Kidney (tissue), 13 donors: ENCODE measurements at regions not wholly inside any gene's neighbourhood (a gene's known extent, or its start where the extent isn't known, plus 50 kb on each side); places are given as distances from the start of the nearest gene placed in this dataset.
"Not testable (repeated sequence)": the region's sequence is repeated elsewhere in the genome, so short reads cannot be mapped to it uniquely, and the experiment has no call there.

Source experiments
- DNase-seq, 5 donors: peaks; one replicate each; pipeline ENCODE4 v3.0.0-alpha.2; 2013 to 2020
- FAIRE-seq: peaks from 2 replicates; lab custom pipeline; 2012; peaks lifted over from hg19 to GRCh38; lab: Jason Lieb, UNC
- H3K27ac ChIP-seq, 2 donors: one replicate each; pipeline ENCODE4 v1.7.0; 2013; ENCODE audit warnings: low read depth in 2 of 2, low read length in 2 of 2, inconsistent platforms in 1 of 2
- H3K27me3 ChIP-seq: one replicate; pipeline ENCODE4 v1.7.1; 2013; ENCODE audit warnings: low read length, inconsistent platforms; ENCODE audit not compliant: control insufficient read depth, insufficient read depth
- H3K36me3 ChIP-seq, 3 donors: one replicate each; pipeline versions ENCODE4 v1.7.0 to v1.7.1; 2013; ENCODE audit warnings: low read length in 3 of 3, control low read depth in 1 of 3, inconsistent platforms in 1 of 3; ENCODE audit not compliant: insufficient read depth in 3 of 3, control insufficient read depth in 2 of 3
- H3K4me1 ChIP-seq, 3 donors: one replicate each; pipeline versions ENCODE4 v1.7.0 to v1.7.1; 2013; ENCODE audit warnings: low read length in 3 of 3, inconsistent platforms in 1 of 3, low read depth in 1 of 3; ENCODE audit not compliant: control insufficient read depth in 2 of 3, insufficient read depth in 2 of 3
- H3K4me3 ChIP-seq, 3 donors: one replicate each; pipeline versions ENCODE4 v1.7.0 to v1.8.1; 2013; ENCODE audit warnings: low read length in 3 of 3, control low read depth in 1 of 3, inconsistent platforms in 1 of 3
- H3K9ac ChIP-seq, 3 donors: one replicate each; pipeline versions ENCODE4 v1.7.0 to v1.7.1; 2013; ENCODE audit warnings: low read length in 3 of 3, control low read depth in 1 of 3, inconsistent platforms in 1 of 3
- H3K9me3 ChIP-seq, 3 donors: one replicate each; pipeline versions ENCODE4 v1.7.0 to v1.7.1; 2013; ENCODE audit warnings: low read length in 3 of 3, control low read depth in 1 of 3, inconsistent platforms in 1 of 3; ENCODE audit not compliant: control insufficient read depth in 2 of 3, insufficient read depth in 1 of 3
- intact Hi-C: fragments of 100-400 bp; cut with DNase I; formaldehyde crosslinking; loops from one replicate; pipeline ENCODE4 v1.11.1; 2022
- TF ChIP-seq, protein P1 (sequence below): IDR thresholded peaks from 3 replicates; pipeline ENCODE4 v1.5.1; 2012; ENCODE audit warnings: mild to moderate bottlenecking, moderate library complexity, borderline replicate concordance; ENCODE audit not compliant: insufficient read depth; ENCODE audit errors: extremely low read depth
- donor health status: control.
- donor health status: control.
- donor health status: control.
- donor health status: control.
- donor health status: control.
- donor health status: DM: yes; HTN: yes; CAD: no.
- donor health status: Normal renal cell carcinoma (clear cell type).

DNA sequence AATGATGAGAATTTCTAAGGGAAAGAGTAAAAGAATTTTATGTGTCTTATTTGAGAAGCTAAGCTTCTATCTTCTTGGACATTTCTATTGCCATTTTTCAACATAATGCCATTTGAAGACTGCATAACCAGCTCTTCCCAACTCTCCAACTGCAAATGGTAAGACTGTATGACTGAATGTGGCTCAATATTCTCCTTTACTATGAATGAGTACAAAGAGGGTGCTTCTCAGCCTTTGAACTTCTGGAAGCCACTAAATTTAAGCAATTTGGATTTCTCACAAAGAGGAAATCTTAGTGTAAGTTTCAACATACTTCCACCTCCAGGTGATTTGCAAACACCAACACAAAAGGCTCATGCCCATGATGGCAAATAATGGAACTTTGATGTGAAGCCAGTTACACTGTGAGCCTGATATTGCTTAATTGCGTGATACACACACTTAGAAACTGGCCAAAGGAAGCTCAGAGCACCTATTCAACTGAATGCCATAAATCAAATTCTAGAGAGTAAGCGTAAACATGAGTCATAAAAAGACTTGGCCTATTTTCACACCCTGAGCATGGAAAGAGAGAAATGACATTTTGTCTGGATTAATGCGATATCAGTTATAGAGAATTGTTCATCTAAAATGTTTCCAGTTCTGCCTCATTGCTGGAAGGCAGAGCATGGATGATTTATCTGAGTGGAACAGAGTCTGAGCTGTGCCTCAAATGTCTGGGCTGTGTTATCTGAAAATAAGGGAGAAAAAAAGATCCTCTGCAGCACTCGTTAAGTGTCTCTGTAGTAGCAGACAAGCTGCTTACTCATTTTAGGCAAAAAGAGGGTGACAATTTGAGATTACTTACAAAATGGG lies 145.3 kb downstream of the PLK2 start:
- intact Hi-C loops: no loop called here
- no peaks in the 10 kb centered on the region for H3K27me3 ChIP-seq
- H3K9ac ChIP-seq: no peak overlapping the region
- H3K27ac ChIP-seq: no peak overlapping the region
- H3K9me3 ChIP-seq: no peaks in the 10 kb centered on the region
- no peaks in the 10 kb centered on the region for H3K36me3 ChIP-seq
- no peaks in the 10 kb centered on the region for H3K4me1 ChIP-seq
- H3K4me3 ChIP-seq: no peak overlapping the region
- DNase-seq: no peak
- TF ChIP-seq, protein P1, sequence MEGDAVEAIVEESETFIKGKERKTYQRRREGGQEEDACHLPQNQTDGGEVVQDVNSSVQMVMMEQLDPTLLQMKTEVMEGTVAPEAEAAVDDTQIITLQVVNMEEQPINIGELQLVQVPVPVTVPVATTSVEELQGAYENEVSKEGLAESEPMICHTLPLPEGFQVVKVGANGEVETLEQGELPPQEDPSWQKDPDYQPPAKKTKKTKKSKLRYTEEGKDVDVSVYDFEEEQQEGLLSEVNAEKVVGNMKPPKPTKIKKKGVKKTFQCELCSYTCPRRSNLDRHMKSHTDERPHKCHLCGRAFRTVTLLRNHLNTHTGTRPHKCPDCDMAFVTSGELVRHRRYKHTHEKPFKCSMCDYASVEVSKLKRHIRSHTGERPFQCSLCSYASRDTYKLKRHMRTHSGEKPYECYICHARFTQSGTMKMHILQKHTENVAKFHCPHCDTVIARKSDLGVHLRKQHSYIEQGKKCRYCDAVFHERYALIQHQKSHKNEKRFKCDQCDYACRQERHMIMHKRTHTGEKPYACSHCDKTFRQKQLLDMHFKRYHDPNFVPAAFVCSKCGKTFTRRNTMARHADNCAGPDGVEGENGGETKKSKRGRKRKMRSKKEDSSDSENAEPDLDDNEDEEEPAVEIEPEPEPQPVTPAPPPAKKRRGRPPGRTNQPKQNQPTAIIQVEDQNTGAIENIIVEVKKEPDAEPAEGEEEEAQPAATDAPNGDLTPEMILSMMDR: no peak
- FAIRE-seq: no peak

DNA sequence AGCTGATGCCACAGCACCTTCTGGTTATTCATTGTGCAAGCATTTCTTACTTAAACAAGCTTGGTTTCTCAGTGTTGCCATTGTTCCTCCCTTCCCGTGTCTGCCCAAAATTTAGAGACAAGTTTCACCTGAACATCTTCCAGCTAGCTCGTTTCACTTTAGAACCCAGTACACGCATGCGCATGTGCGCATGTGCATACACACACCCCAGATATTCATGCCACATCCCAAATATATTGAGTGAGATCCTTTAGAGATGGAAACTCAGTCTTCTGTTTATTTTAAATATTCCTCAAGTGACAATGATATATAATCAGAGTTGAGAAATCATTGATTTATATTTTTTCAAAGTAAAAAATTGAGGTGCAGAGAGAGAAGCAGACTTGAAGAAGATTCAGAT lies 147.6 kb downstream of the PLK2 start:
- TF ChIP-seq, protein P1: no peak
- H3K4me3 ChIP-seq: no peak overlapping the region
- FAIRE-seq (no peak), DNase-seq (no peak)
- no peaks in the 10 kb centered on the region for H3K4me1 ChIP-seq
- intact Hi-C loops: no loop called here
- H3K27me3 ChIP-seq: no peaks in the 10 kb centered on the region
- H3K9me3 ChIP-seq: no peaks in the 10 kb centered on the region
- H3K9ac ChIP-seq: no peak overlapping the region
- H3K27ac ChIP-seq: no peak overlapping the region
- no peaks in the 10 kb centered on the region for H3K36me3 ChIP-seq

DNA sequence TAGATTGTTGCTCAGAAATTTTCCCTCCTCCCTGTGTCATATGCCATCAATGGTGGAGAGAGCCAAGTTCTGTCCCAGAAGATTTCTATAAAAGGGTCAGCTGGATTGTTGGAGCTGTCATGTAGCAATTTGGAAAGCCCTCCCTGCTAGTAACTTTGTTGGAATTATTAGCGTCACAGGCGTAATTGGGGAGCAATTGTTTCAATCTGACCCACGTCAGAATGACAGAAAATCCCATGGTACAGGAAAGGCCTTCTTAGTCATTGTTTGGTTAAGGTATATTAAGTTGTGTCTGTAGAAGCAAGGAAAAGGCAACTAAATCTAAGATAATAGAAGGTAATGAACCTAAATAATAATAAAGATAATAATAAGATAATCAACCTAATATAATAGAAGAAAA lies 148.4 kb downstream of the PLK2 start:
- TF ChIP-seq, protein P1: no peak
- Histone ChIP-seq H3K36me3 (no peaks in the 10 kb centered on the region), H3K9ac (no peak overlapping the region), H3K4me3 (no peak overlapping the region), H3K9me3 (no peaks in the 10 kb centered on the region), H3K27ac (no peak overlapping the region), H3K27me3 (no peaks in the 10 kb centered on the region), H3K4me1 (no peaks in the 10 kb centered on the region)
- DNase-seq (no peak), FAIRE-seq (no peak)
- intact Hi-C loops: no loop called here

DNA sequence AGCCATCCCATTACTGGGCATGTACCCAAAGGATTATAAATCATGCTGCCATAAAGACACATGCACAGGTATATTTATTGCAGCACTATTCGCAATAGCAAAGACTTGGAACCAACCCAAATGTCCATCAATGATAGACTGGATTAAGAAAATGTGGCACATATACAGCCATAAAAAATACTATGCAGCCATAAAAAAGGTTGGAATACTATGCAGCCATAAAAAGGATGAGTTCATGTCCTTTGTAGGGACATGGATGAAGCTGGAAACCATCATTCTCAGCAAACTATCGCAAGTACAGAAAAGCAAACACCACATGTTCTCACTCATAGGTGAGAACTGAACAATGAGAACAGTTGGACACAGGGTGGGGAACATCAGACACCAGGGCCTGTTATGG lies 151.5 kb downstream of the PLK2 start:
- H3K9ac ChIP-seq, H3K27me3 ChIP-seq, H3K4me3 ChIP-seq, H3K9me3 ChIP-seq, FAIRE-seq, H3K27ac ChIP-seq, H3K4me1 ChIP-seq, intact Hi-C loops, DNase-seq, H3K36me3 ChIP-seq: not testable (repeated sequence)
